Progenitor cell of endocrine pancreas (in vitro differentiated cells): ENCODE measurements at regions not wholly inside any gene's neighbourhood (a gene's known extent, or its start where the extent isn't known, plus 50 kb on each side); places are given as distances from the start of the nearest gene placed in this dataset.

Experiments used
- DNase-seq: peaks from one replicate; pipeline ENCODE4 v3.0.0; 2021; ENCODE audit warnings: low spot score; ENCODE audit not compliant: unreplicated experiment
- H3K27ac Mint-ChIP-seq: 2 replicates; pipeline ENCODE4 v1.8.0; 2021; ENCODE audit warnings: mild to moderate bottlenecking, moderate library complexity, mixed read lengths
- H3K27me3 Mint-ChIP-seq: 2 replicates; pipeline ENCODE4 v1.8.0; 2021; ENCODE audit warnings: mixed read lengths
- H3K36me3 Mint-ChIP-seq: 2 replicates; pipeline ENCODE4 v1.8.0; 2022; ENCODE audit warnings: mixed read lengths; ENCODE audit not compliant: insufficient read depth
- H3K4me1 Mint-ChIP-seq: 2 replicates; pipeline ENCODE4 v1.8.0; 2021; ENCODE audit warnings: low read depth, mixed read lengths
- H3K4me3 Mint-ChIP-seq: 2 replicates; pipeline ENCODE4 v1.8.0; 2021; ENCODE audit warnings: low read depth, mild to moderate bottlenecking, moderate library complexity, mixed read lengths
- H3K9me3 Mint-ChIP-seq: 2 replicates; pipeline ENCODE4 v1.8.0; 2021; ENCODE audit warnings: low read depth, mixed read lengths
- CTCF ChIP-seq: fragments of 200-600 bp; sonication (generic); IDR thresholded peaks from one replicate; pipeline ENCODE4 v1.5.0; 2021; ENCODE audit warnings: antibody characterized with exemption, mild to moderate bottlenecking; ENCODE audit not compliant: unreplicated experiment

- Mint-ChIP-seq H3K27me3 (no peaks in the 10 kb centered on the region), H3K9me3 (peaks cover 7% of the 10 kb centered on the region), H3K4me3 (no peak overlapping the region), H3K27ac (no peak overlapping the region), H3K4me1 (no peaks in the 10 kb centered on the region), H3K36me3 (no peaks in the 10 kb centered on the region)
- DNase-seq = no peak
- no peak for TF ChIP-seq CTCF
These were observed 148.2 kb upstream of the CHD1 start for GRCh38 chr5:99076723-99077640.

DNA sequence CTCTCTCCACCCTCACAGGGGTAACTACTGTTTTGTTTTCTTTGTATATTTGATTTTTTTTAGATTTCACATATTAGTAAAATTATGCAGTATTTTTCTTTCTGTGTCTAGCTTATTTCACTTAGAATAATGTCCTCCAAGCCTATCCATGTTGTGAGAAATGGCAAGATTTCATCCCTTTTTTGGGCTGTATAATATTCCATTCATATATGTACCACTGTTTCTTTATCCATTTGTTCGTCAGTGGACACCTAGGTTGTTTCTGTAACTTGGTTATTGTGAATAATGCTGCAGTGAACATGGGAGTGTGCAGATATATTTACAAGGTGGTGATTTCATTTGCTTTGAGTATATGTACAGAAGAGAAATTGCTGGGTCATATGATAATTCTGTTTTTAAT lies 144.0 kb upstream of the CHD1 start:
- Mint-ChIP-seq H3K4me3 (no peak overlapping the region), H3K27me3 (no peaks in the 10 kb centered on the region), H3K36me3 (no peaks in the 10 kb centered on the region), H3K27ac (no peak overlapping the region), H3K4me1 (no peaks in the 10 kb centered on the region), H3K9me3 (peaks cover 3% of the 10 kb centered on the region)
- no peak for DNase-seq
- no peak for TF ChIP-seq CTCF

DNA sequence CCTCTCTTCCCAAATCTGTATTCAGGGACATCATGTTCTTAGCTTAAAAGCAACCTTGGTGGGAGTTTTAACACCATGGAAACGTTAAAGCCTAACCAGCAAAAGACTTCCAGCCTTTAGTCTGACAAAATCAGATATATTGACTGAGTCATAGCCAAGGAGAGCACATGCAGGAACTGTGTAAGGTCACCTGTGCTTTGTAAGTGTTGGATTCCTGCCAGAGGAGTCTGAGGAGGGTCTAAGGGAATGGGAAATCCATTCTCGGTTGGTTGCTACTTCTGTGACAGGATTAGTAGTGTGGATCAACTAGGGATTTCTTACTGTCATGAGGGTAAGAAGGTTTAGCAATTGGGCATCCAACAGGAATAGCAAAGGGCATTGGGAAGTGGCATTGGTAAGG lies 142.0 kb upstream of the CHD1 start:
- H3K36me3 Mint-ChIP-seq = no peaks in the 10 kb centered on the region
- TF ChIP-seq CTCF = no peak
- H3K27me3 Mint-ChIP-seq = no peaks in the 10 kb centered on the region
- no peak for DNase-seq
- H3K4me1 Mint-ChIP-seq = no peaks in the 10 kb centered on the region
- no peak overlapping the region for H3K4me3 Mint-ChIP-seq
- H3K9me3 Mint-ChIP-seq = peaks cover 3% of the 10 kb centered on the region
- no peak overlapping the region for H3K27ac Mint-ChIP-seq

GRCh38 chr5:99070362-99070761 lies 141.6 kb upstream of the CHD1 start:
- Mint-ChIP-seq H3K27me3 (no peaks in the 10 kb centered on the region), H3K9me3 (peaks cover 3% of the 10 kb centered on the region), H3K4me1 (no peaks in the 10 kb centered on the region), H3K4me3 (no peak overlapping the region), H3K27ac (no peak overlapping the region), H3K36me3 (no peaks in the 10 kb centered on the region)
- TF ChIP-seq CTCF = no peak
- no peak for DNase-seq

GRCh38 chr5:99068944-99069650 lies 140.3 kb upstream of the CHD1 start:
- H3K27me3 Mint-ChIP-seq = no peaks in the 10 kb centered on the region
- no peak for DNase-seq
- no peak overlapping the region for H3K27ac Mint-ChIP-seq
- TF ChIP-seq CTCF = no peak
- H3K36me3 Mint-ChIP-seq = no peaks in the 10 kb centered on the region
- peaks cover 3% of the 10 kb centered on the region for H3K9me3 Mint-ChIP-seq
- H3K4me3 Mint-ChIP-seq = no peak overlapping the region
- no peaks in the 10 kb centered on the region for H3K4me1 Mint-ChIP-seq
